ENCODE measurements at regions not wholly inside any gene's neighbourhood (a gene's known extent, or its start where the extent isn't known, plus 50 kb on each side); places are given as distances from the start of the nearest gene placed in this dataset.

GRCh38 chr2:43068041-43068533, 158.3 kb downstream of the ZFP36L2 start:
- TF ChIP-seq CTCF (IDR thresholded peaks at IDR 0.05) (no peak), POLR2A (IDR thresholded peaks at IDR 0.05) (no peak)

Measured in body of pancreas (tissue), 4 donors.